Superior temporal gyrus (tissue), 1 donor: ENCODE measurements at regions not wholly inside any gene's neighbourhood (a gene's known extent, or its start where the extent isn't known, plus 50 kb on each side); places are given as distances from the start of the nearest gene placed in this dataset.
"Not testable (repeated sequence)": the region's sequence is repeated elsewhere in the genome, so short reads cannot be mapped to it uniquely, and the experiment has no call there.

ENCODE experiments used
- DNase-seq: peaks from one replicate; pipeline ENCODE4 v3.0.0-alpha.2; 2016; ENCODE audit errors: extremely low spot score

- no peak for DNase-seq
Measured at GRCh38 chr4:131635191-131635590, 1513.9 kb upstream of the PCDH10 start.

GRCh38 chr4:131638781-131639180, 1510.3 kb upstream of the PCDH10 start:
- DNase-seq, result no peak

GRCh38 chr4:131644619-131645018, 1504.5 kb upstream of the PCDH10 start:
- DNase-seq, result no peak

GRCh38 chr4:131649227-131649626, 1499.9 kb upstream of the PCDH10 start:
- no peak for DNase-seq

GRCh38 chr4:131650951-131651350, 1498.1 kb upstream of the PCDH10 start:
- DNase-seq, result no peak

GRCh38 chr4:131683314-131683713, 1465.8 kb upstream of the PCDH10 start:
- not testable (repeated sequence) for DNase-seq

GRCh38 chr4:131721883-131722282, 1427.2 kb upstream of the PCDH10 start:
- no peak for DNase-seq

- not testable (repeated sequence) for DNase-seq
Measured at GRCh38 chr4:131723069-131723468, 1426.0 kb upstream of the PCDH10 start.

GRCh38 chr4:131724847-131725246, 1424.2 kb upstream of the PCDH10 start:
- DNase-seq, result not testable (repeated sequence)

GRCh38 chr4:131725521-131725920, 1423.6 kb upstream of the PCDH10 start:
- not testable (repeated sequence) for DNase-seq

- DNase-seq, result not testable (repeated sequence)
Measured at GRCh38 chr4:131726940-131727339, 1422.2 kb upstream of the PCDH10 start.

- not testable (repeated sequence) for DNase-seq
Measured at GRCh38 chr4:131727418-131727817, 1421.7 kb upstream of the PCDH10 start.

- not testable (repeated sequence) for DNase-seq
Measured at GRCh38 chr4:131729205-131729604, 1419.9 kb upstream of the PCDH10 start.

- DNase-seq, result not testable (repeated sequence)
Measured at GRCh38 chr4:131729716-131730398, 1419.2 kb upstream of the PCDH10 start.

GRCh38 chr4:131730574-131730973, 1418.5 kb upstream of the PCDH10 start:
- DNase-seq, result not testable (repeated sequence)

- DNase-seq, result not testable (repeated sequence)
Measured at GRCh38 chr4:131732034-131732630, 1417.0 kb upstream of the PCDH10 start.

- not testable (repeated sequence) for DNase-seq
Measured at GRCh38 chr4:131734321-131734720, 1414.8 kb upstream of the PCDH10 start.

- not testable (repeated sequence) for DNase-seq
Measured at GRCh38 chr4:131734851-131735385, 1414.2 kb upstream of the PCDH10 start.

- not testable (repeated sequence) for DNase-seq
Measured at GRCh38 chr4:131738991-131739390, 1410.1 kb upstream of the PCDH10 start.

- DNase-seq, result not testable (repeated sequence)
Measured at GRCh38 chr4:131741836-131742235, 1407.3 kb upstream of the PCDH10 start.

GRCh38 chr4:131742536-131743205, 1406.4 kb upstream of the PCDH10 start:
- DNase-seq, result not testable (repeated sequence)

- not testable (repeated sequence) for DNase-seq
Measured at GRCh38 chr4:131743348-131743747, 1405.7 kb upstream of the PCDH10 start.
